Esophagus squamous epithelium (tissue), 5 donors: ENCODE measurements at regions not wholly inside any gene's neighbourhood (a gene's known extent, or its start where the extent isn't known, plus 50 kb on each side); places are given as distances from the start of the nearest gene placed in this dataset.

Source experiments
- DNase-seq: peaks from one replicate; lab custom pipeline; 2025; lab: John Stamatoyannopoulos, UW
- H3K27ac ChIP-seq, 4 donors: fragments of 200-600 bp; sonication (generic); one replicate each; pipeline ENCODE4 v1.5.1; 2016 to 2019; ENCODE audit warnings: mild to moderate bottlenecking in 1 of 4
- H3K27me3 ChIP-seq, 4 donors: fragments of 200-600 bp; sonication (generic); 1 replicate in 3 of 4; 2 replicates in 1 of 4; pipeline versions ENCODE4 v1.5.1 to v1.6.0; 2017 to 2021; ENCODE audit warnings: antibody characterized with exemption in 1 of 4
- H3K36me3 ChIP-seq, 3 donors: fragments of 200-600 bp; sonication (generic); one replicate each; pipeline ENCODE4 v1.5.1; 2016 to 2019
- H3K4me1 ChIP-seq, 3 donors: fragments of 200-600 bp; sonication (generic); one replicate each; pipeline ENCODE4 v1.5.1; 2017 to 2019
- H3K4me3 ChIP-seq, 4 donors: fragments of 200-600 bp; sonication (generic); 1 replicate in 3 of 4; 2 replicates in 1 of 4; pipeline ENCODE4 v1.5.1; 2016 to 2019; ENCODE audit warnings: mild to moderate bottlenecking in 2 of 4, moderate library complexity in 1 of 4
- H3K9me3 ChIP-seq, 3 donors: fragments of 200-600 bp; sonication (generic); one replicate each; pipeline ENCODE4 v1.5.1; 2016 to 2019
- POLR2A ChIP-seq, 4 donors: fragments of 450-650 bp; IDR thresholded peaks; one replicate each; pipeline ENCODE4 v1.6.1; 2017; ENCODE audit warnings: antibody characterized with exemption in 4 of 4, mild to moderate bottlenecking in 4 of 4, moderate library complexity in 3 of 4
- WGBS, 2 donors: methylation state at CpG; one replicate each; pipeline ENCODE4 v1.1.5; 2018; 5-methylcytosine and 5-hydroxymethylcytosine counted together
- intact Hi-C: fragments of 100-400 bp; cut with DNase I; formaldehyde crosslinking; loops from one replicate; pipeline ENCODE4 v1.15.0; 2022
- TF ChIP-seq, protein P1 (sequence below), 6 experiments: fragments of 450-650 bp in 4 of 6; fragments of 200-600 bp in 2 of 6; sonication (generic) in 2 of 6; IDR thresholded peaks; one replicate each; pipeline ENCODE4 v1.5.1; 2016 to 2019; ENCODE audit warnings: antibody characterized with exemption in 6 of 6, mild to moderate bottlenecking in 4 of 6, moderate library complexity in 4 of 6
- donor health status: DM: yes; HTN: yes; CAD: no.

DNA sequence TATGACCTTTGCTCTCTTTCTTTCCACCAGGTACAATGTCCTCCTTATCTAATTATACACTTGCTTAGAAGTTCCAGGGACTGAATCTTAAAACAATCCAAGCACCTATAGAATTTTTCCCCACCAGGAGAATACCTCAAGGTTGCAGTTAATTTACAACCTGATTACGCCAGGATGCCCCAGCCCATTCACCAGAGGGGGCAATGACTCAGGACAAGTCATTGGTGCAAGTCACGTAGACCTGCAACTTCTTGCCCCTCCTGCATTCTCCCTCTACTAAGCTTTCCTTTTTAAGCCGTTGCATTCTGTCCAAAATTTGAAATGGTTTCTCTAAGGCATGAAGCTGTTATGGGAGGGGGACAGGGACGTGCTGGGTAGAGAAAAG, 111.1 kb upstream of the SCAF11 start:
- no peaks in the 10 kb centered on the region for H3K9me3 ChIP-seq
- no peaks in the 10 kb centered on the region for H3K36me3 ChIP-seq
- H3K4me3 ChIP-seq = no peak overlapping the region
- intact Hi-C loops = no loop called here
- TF ChIP-seq POLR2A (IDR thresholded peaks at IDR 0.05) = no peak
- no peaks in the 10 kb centered on the region for H3K4me1 ChIP-seq
- no peak for DNase-seq
- H3K27ac ChIP-seq = no peak overlapping the region
- WGBS, 2 donors = 65 to 82% methylated on average over 3 of the region's 4 CpGs
- H3K27me3 ChIP-seq = no peaks in the 10 kb centered on the region

DNA sequence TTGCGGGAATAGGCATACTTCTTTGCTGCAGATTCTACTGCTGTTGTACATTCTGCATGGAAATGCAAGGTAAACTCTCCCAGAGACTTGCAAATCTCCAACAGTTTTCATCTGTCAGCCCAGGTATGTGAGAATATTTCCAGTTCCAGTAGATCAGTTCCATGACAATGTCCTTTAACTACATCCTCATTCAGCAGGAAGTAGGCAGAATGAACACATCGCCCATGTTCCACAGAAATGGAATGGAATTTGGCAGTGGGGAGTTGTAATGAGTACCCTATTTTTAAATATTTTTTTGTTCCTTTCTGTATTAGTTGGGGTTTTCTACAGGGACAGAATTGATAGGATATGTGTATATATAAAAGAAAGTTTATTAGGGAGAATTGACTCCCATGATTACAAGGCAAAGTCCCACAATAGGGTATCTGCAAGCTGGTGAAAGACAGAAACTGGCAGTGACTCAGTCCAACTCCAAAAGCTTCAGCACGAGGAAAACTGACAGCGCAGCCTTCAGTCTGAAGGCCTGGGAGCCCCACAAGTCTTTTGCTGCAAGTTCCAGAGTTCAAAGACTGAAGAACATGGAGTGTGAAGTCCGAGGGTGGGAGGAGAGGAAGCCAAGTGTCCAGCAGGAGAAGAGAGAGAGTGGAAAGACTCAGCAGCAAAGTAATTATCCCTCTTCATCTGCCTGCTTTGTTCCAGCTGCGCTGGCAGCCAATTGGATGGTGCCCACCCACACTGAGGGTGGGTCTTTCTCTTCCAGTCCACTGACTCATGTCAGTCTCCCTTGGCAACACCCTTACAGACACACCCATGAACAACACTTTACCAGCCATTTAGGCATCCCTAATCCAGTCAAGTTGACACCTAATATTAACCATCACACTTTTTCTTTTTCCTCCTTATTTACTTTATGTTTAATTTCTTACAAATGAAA, 110.4 kb upstream of the SCAF11 start:
- WGBS, 2 donors = 64 to 67% methylated on average over 6 of the region's 6 CpGs
- H3K4me1 ChIP-seq = no peaks in the 10 kb centered on the region
- H3K9me3 ChIP-seq = no peaks in the 10 kb centered on the region

DNA sequence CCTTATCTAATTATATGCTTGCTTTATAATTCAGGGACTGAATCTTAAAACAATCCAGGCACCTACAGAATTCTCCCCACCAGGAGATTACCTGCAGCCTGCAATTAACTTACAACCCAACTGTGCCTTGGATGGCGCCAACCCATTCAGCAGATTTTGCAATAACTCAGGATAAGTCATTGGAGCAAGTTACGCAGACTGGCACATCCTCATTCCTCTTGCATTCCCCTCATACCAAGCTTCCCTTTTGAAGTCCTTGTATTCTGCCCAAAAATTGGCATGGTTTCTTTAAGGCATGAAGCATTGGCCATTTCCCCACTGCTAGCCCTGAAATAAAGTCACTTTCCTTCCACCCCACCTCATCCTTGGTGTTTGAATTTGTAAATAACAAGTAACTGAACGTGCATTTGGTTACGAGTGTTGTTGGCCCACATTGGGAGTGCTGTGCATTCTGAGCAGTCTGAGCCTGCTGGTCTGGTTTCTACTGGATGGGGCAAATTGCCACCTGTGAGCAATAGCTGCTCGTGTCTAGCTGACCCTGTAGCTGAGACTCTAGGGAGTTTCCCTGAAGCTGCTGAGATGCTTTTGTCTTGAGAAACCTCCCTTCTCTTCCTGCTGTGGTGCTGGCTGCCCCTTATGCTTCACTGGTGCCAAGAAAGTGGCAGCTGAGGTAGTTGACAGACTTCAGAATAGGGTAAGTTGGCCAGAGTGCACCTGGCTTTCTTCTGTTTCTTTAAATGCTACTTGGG, 99.2 kb upstream of the SCAF11 start:
- H3K9me3 ChIP-seq = peaks cover 0 to 9% (median 0%) of the 10 kb centered on the region in 3 donors
- intact Hi-C loops = no loop called here
- H3K4me1 ChIP-seq = no peaks in the 10 kb centered on the region
- H3K27ac ChIP-seq = no peak overlapping the region
- no peak for TF ChIP-seq POLR2A (IDR thresholded peaks at IDR 0.05)
- TF ChIP-seq, protein P1, sequence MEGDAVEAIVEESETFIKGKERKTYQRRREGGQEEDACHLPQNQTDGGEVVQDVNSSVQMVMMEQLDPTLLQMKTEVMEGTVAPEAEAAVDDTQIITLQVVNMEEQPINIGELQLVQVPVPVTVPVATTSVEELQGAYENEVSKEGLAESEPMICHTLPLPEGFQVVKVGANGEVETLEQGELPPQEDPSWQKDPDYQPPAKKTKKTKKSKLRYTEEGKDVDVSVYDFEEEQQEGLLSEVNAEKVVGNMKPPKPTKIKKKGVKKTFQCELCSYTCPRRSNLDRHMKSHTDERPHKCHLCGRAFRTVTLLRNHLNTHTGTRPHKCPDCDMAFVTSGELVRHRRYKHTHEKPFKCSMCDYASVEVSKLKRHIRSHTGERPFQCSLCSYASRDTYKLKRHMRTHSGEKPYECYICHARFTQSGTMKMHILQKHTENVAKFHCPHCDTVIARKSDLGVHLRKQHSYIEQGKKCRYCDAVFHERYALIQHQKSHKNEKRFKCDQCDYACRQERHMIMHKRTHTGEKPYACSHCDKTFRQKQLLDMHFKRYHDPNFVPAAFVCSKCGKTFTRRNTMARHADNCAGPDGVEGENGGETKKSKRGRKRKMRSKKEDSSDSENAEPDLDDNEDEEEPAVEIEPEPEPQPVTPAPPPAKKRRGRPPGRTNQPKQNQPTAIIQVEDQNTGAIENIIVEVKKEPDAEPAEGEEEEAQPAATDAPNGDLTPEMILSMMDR (IDR thresholded peaks at IDR 0.05) = no peak
- no peak for DNase-seq
- no peaks in the 10 kb centered on the region for H3K36me3 ChIP-seq
- no peaks in the 10 kb centered on the region for H3K27me3 ChIP-seq
- 44 to 58% methylated on average over 5 of the region's 5 CpGs for WGBS, 2 donors
- H3K4me3 ChIP-seq = no peak overlapping the region

More for the DNA sequence above, 110.4 kb upstream of the SCAF11 start:
- Histone ChIP-seq H3K4me3 (no peak overlapping the region), H3K27me3 (no peaks in the 10 kb centered on the region), H3K27ac (no peak overlapping the region), H3K36me3 (no peaks in the 10 kb centered on the region)
- intact Hi-C loops = no loop called here
- DNase-seq = no peak
- TF ChIP-seq POLR2A (IDR thresholded peaks at IDR 0.05) = no peak
- TF ChIP-seq, protein P1 (IDR thresholded peaks at IDR 0.05) = no peak

DNA sequence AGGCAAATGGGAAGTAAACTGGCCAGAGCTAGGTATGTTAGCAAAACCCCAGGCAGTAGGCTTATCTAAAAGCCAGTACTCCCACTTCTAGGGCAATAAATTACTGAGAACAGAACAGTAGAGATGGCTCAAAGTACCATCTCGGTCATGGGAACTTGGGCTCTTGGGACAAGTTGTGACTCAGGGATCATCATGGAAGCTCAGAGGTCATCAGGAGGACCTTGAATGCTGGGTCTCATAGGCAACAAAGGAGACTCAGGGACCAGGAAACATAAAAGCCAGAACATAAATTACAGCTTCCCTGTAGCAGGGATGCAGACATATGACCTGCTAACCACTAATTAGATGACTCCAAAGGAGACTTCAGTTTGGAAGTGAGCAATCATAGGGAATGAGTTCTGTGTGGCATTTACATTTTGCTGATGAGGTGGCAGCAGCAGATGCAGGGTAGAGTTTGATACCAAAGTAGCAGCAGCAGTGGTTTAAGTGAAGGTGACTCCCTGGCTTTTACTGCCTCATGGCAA, 97.6 kb upstream of the SCAF11 start:
- 63 to 80% methylated on average over 1 of the region's 1 CpG for WGBS, 2 donors
- H3K4me1 ChIP-seq = no peaks in the 10 kb centered on the region
- TF ChIP-seq POLR2A (IDR thresholded peaks at IDR 0.05) = no peak
- TF ChIP-seq, protein P1 (IDR thresholded peaks at IDR 0.05) = no peak
- H3K36me3 ChIP-seq = no peaks in the 10 kb centered on the region
- no peak overlapping the region for H3K4me3 ChIP-seq
- H3K27ac ChIP-seq = no peak overlapping the region
- no peaks in the 10 kb centered on the region for H3K27me3 ChIP-seq
- no peak for DNase-seq
- intact Hi-C loops = no loop called here
- peaks cover 0 to 14% (median 0%) of the 10 kb centered on the region in 3 donors for H3K9me3 ChIP-seq

DNA sequence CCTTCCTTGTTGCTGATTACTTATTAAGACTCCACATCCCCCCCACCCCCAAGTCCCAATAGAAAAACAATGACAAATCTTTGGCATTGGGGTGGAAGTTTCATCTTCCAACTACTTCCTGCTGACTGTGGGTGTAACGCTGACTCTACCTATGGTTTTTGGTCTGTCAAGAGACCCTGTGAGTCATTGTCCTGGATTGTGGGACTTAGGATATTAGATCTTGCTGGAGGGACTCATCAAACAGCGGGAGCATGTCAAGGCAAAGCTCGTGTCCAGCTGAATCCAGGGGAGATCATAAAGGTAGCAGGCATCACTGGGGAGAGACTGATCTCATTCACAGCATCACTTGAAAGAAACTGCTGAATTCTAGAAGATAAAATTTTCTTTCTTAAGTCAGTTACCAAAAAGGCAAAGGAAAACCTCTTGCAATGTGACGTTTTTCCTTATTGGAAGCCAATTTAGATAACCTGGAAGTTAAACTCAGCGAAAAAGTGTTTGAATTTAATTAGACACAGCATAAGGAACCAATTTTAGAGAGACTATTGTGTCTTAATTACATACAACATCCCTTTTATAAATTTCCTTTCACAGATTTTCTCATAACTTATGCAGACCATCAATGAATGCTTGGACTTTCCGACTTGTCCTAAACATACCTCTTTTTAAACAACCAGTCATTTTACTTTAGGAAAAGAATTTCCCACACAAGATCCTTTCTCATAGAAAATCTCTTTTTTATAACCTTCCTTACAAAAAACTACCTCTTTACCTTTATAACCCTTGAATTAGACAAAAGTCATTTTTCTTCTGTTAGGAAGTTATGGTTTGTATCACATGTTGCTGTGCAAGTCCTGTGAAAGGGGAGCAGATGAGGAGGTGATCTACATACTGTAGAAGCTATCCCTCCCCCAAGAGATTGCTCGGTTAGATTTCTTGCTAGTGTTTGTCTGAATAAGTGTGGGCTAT, 94.6 kb upstream of the SCAF11 start:
- intact Hi-C loops = no loop called here
- 62 to 68% methylated on average over 5 to 7 of the region's 7 CpGs for WGBS, 2 donors
- H3K4me1 ChIP-seq = no peaks in the 10 kb centered on the region
- H3K36me3 ChIP-seq = no peaks in the 10 kb centered on the region
- H3K27me3 ChIP-seq = no peaks in the 10 kb centered on the region
- no peak for TF ChIP-seq POLR2A (IDR thresholded peaks at IDR 0.05)
- TF ChIP-seq, protein P1 (IDR thresholded peaks at IDR 0.05) = no peak
- no peak for DNase-seq
- no peak overlapping the region for H3K4me3 ChIP-seq
- no peak overlapping the region for H3K27ac ChIP-seq
- peaks cover 0 to 14% (median 0%) of the 10 kb centered on the region in 3 donors for H3K9me3 ChIP-seq
